ENCODE measurements at regions not wholly inside any gene's neighbourhood (a gene's known extent, or its start where the extent isn't known, plus 50 kb on each side); places are given as distances from the start of the nearest gene placed in this dataset.

DNA sequence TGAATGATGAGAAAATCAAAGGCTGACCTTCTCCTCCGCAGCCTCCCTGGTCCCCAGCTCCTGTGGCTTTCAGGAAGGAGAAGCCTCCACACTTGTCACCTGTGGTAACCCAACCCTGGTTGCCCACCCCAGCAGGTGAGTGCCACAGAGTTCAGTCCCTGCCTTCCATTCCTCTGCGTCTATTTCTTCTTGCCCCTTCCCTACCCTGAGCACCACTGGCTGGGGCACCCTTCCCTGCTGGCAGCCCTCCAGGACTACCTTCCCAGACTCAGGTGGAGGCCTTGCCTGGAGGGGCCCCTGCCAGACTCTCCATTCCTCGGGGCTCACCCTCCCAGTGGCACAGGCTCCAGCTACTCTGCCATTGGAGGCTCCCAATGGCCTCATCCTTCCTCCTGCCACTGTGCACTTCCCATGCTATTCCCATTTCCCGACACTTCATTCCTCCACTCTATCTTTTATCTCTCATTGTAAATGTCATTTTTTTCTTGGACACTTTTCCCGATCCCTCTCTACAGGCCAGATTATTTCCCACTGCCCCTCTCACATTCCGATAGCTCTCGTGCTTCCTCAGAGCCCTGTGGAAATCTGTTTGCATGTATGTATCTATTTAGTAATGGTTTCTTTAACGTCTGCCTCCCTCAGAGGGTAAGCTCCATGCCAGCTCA is 90.6 kb upstream of the PCBD1 start:
- no peaks in the 10 kb centered on the region for H3K79me1 ChIP-seq (ENCODE audit: low read depth in 1 of 2, low read length in 2 of 2)
- H3K9ac ChIP-seq (ENCODE audit: low read depth, low read length): no peak overlapping the region
- no peak overlapping the region for H3K56ac ChIP-seq (ENCODE audit: extremely low read depth, insufficient read depth, low read length)
- dilution Hi-C loops (cut with HindIII; ENCODE audit: low sequenced_read_pairs, unreplicated experiment) (no loop called here), intact Hi-C loops (cut with micrococcal nuclease) (no loop called here), in situ Hi-C loops (cut with MboI; ENCODE audit: low sequenced_read_pairs) (no loop called here)
- H2BK120ac ChIP-seq (ENCODE audit: low read depth, low read length): no peak overlapping the region
- H3K9me3 ChIP-seq (ENCODE audit: control insufficient read depth, insufficient read depth, low read length): no peaks in the 10 kb centered on the region; the same call in 1 of the 2 replicates
- peaks cover 41% of the 10 kb centered on the region for H3K27me3 ChIP-seq (ENCODE audit: control insufficient read depth, insufficient read depth, low read length)
- no peak overlapping the region for H3K14ac ChIP-seq (replicated peaks; ENCODE audit: low read depth, low read length)
- no peak overlapping the region for H3K27ac ChIP-seq (ENCODE audit: insufficient read depth, low read length)
- CTCF ChIA-PET: no interaction called here
- POLR2A ChIA-PET (ENCODE audit: unreplicated experiment): no interaction called here
- no peak for TF ChIP-seq RCOR1 (IDR thresholded peaks at IDR 0.05; ENCODE audit: insufficient replicate concordance, low read length)
- no peak for TF ChIP-seq SMC3 (IDR thresholded peaks at IDR 0.05; ENCODE audit: low read depth, low read length)
- H2BK15ac ChIP-seq (ENCODE audit: low read depth, low read length): no peak overlapping the region
- H2AK9ac ChIP-seq (replicated peaks; ENCODE audit: low read depth, low read length, poor library complexity): no peak overlapping the region
- ATAC-seq (ENCODE audit: low read depth) (no peak), DNase-seq (no peak)
- H3K4me1 ChIP-seq (ENCODE audit: control insufficient read depth, insufficient read depth, low read length): no peaks in the 10 kb centered on the region
- H2AK5ac ChIP-seq (ENCODE audit: low read depth, low read length): no peak overlapping the region
- no peak overlapping the region for H2BK20ac ChIP-seq (ENCODE audit: low read depth, low read length)
- no TSS peak for BruUV-seq (replicated peaks)
- no peak overlapping the region for H3K4me2 ChIP-seq (ENCODE audit: low read depth, low read length)
- WGBS, 2 experiments (ENCODE audit: extremely low coverage in 2 of 2, insufficient read length in 1 of 2): 26 to 100% methylated on average over 1 to 3 of the region's 8 CpGs
- no peak overlapping the region for H4K91ac ChIP-seq (ENCODE audit: insufficient read depth, low read depth, low read length)
- no peak overlapping the region for H2BK5ac ChIP-seq (ENCODE audit: low read depth, low read length, poor library complexity, severe bottlenecking)
- H4K20me1 ChIP-seq (ENCODE audit: insufficient read depth, low read length): no peaks in the 10 kb centered on the region
- no peaks in the 10 kb centered on the region for H3K9me1 ChIP-seq (ENCODE audit: insufficient read depth, low read length)
- H3K36me3 ChIP-seq (ENCODE audit: control insufficient read depth, insufficient read depth, low read length): no peaks in the 10 kb centered on the region
- H3K4ac ChIP-seq (ENCODE audit: low read depth, low read length): no peak overlapping the region
- H4K5ac ChIP-seq (ENCODE audit: low read depth, low read length): no peak overlapping the region
- H4K8ac ChIP-seq (ENCODE audit: low read depth in 2 of 2, low read length in 2 of 2): no peak overlapping the region
- no peak overlapping the region for H3K18ac ChIP-seq (ENCODE audit: low read depth, low read length)
- H2AFZ ChIP-seq (replicated peaks; ENCODE audit: low read length, poor library complexity): no peak overlapping the region
- no peak overlapping the region for H3K23ac ChIP-seq (ENCODE audit: low read depth, low read length)
- no peak overlapping the region for H3K4me3 ChIP-seq (ENCODE audit: insufficient read depth, low read depth, low read length)

All from IMR-90 (cell line).